PC-3 (cell line): ENCODE measurements at regions not wholly inside any gene's neighbourhood (a gene's known extent, or its start where the extent isn't known, plus 50 kb on each side); places are given as distances from the start of the nearest gene placed in this dataset.

Experiments used
- CTCF ChIP-seq: fragments of 300-600 bp; sonication (generic); conservative IDR thresholded peaks from 2 replicates; pipeline ENCODE4 v1.5.1; 2017; ENCODE audit warnings: antibody characterized with exemption, low read depth, mild to moderate bottlenecking, low read length
- EZH2 ChIP-seq: fragments of 300-600 bp; sonication (generic); IDR thresholded peaks from one replicate; pipeline ENCODE4 v1.6.1; 2017; ENCODE audit warnings: antibody characterized with exemption, mild to moderate bottlenecking, low read length; ENCODE audit not compliant: unreplicated experiment
- EZH2phosphoT487 ChIP-seq: fragments of 300-600 bp; sonication (generic); IDR thresholded peaks from 2 replicates; pipeline ENCODE4 v1.6.1; 2018; ENCODE audit warnings: mild to moderate bottlenecking, antibody characterized with exemption, low read length, borderline replicate concordance

- TF ChIP-seq CTCF (no peak), EZH2 (no peak), EZH2phosphoT487 (no peak)
Observed at GRCh38 chr4:3715061-3715854, 50.9 kb upstream of the ADRA2C start.
